ENCODE measurements at regions not wholly inside any gene's neighbourhood (a gene's known extent, or its start where the extent isn't known, plus 50 kb on each side); places are given as distances from the start of the nearest gene placed in this dataset.

DNA sequence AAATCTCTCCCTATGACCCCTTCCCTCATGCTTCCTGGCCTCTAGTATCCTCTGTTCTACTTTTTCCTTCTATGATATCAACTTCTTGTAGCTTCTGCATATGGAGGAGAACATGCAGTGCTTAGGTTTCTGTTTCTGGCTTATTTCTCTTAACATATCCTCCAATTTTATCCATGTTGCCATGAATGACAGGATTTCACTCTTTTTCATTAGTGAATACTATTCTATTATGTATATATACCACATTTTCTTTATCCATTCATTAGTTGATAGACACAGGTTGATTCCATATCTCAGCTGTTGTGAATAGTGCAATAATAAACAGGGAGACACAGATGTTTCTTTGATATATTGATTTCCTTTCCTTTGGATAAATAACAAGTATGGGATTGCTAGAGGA, 123.3 kb upstream of the SESN3 start:
- no peaks in the 10 kb centered on the region for H3K4me1 ChIP-seq (ENCODE audit: control insufficient read depth, insufficient read depth, low read length)
- no peaks in the 10 kb centered on the region for H3K9me3 ChIP-seq (ENCODE audit: control insufficient read depth, insufficient read depth, low read length)
- no peak overlapping the region for H3K23ac ChIP-seq (ENCODE audit: low read depth, low read length)
- H4K20me1 ChIP-seq (ENCODE audit: insufficient read depth, low read length) = no peaks in the 10 kb centered on the region
- ChIA-PET POLR2A (ENCODE audit: unreplicated experiment) (no interaction called here), CTCF (no interaction called here)
- no peak overlapping the region for H2BK5ac ChIP-seq (ENCODE audit: low read depth, low read length, poor library complexity, severe bottlenecking)
- no peak overlapping the region for H4K8ac ChIP-seq (ENCODE audit: low read depth in 2 of 2, low read length in 2 of 2)
- dilution Hi-C loops (cut with HindIII; ENCODE audit: low sequenced_read_pairs, unreplicated experiment) (no loop called here), intact Hi-C loops (cut with micrococcal nuclease) (no loop called here), in situ Hi-C loops (cut with MboI; ENCODE audit: low sequenced_read_pairs) (no loop called here)
- no peak overlapping the region for H4K5ac ChIP-seq (ENCODE audit: low read depth, low read length)
- H3K56ac ChIP-seq (ENCODE audit: extremely low read depth, insufficient read depth, low read length) = no peak overlapping the region
- ATAC-seq (ENCODE audit: low read depth) = no peak
- no peak overlapping the region for H3K9ac ChIP-seq (ENCODE audit: low read depth, low read length)
- no peaks in the 10 kb centered on the region for H3K9me1 ChIP-seq (ENCODE audit: insufficient read depth, low read length)
- no peak overlapping the region for H3K14ac ChIP-seq (replicated peaks; ENCODE audit: low read depth, low read length)
- H2BK120ac ChIP-seq (ENCODE audit: low read depth, low read length) = no peak overlapping the region
- no peaks in the 10 kb centered on the region for H3K36me3 ChIP-seq (ENCODE audit: control insufficient read depth, insufficient read depth, low read length)
- no peak overlapping the region for H2BK15ac ChIP-seq (ENCODE audit: low read depth, low read length)
- no peak overlapping the region for H2AFZ ChIP-seq (replicated peaks; ENCODE audit: low read length, poor library complexity)
- no peak overlapping the region for H3K4ac ChIP-seq (ENCODE audit: low read depth, low read length)
- H3K4me3 ChIP-seq (ENCODE audit: insufficient read depth, low read depth, low read length) = no peak overlapping the region
- H3K27me3 ChIP-seq (ENCODE audit: control insufficient read depth, insufficient read depth, low read length) = peaks cover 3% of the 10 kb centered on the region
- no peak overlapping the region for H2AK5ac ChIP-seq (ENCODE audit: low read depth, low read length)
- no peak overlapping the region for H4K91ac ChIP-seq (ENCODE audit: insufficient read depth, low read depth, low read length)
- BruUV-seq (replicated peaks) = no TSS peak
- DNase-seq = no peak
- H3K27ac ChIP-seq (ENCODE audit: insufficient read depth, low read length) = no peak overlapping the region
- no peak overlapping the region for H3K18ac ChIP-seq (ENCODE audit: low read depth, low read length)
- no peaks in the 10 kb centered on the region for H3K79me1 ChIP-seq (ENCODE audit: low read depth in 1 of 2, low read length in 2 of 2)
- H2BK20ac ChIP-seq (ENCODE audit: low read depth, low read length) = no peak overlapping the region
- no peak overlapping the region for H3K4me2 ChIP-seq (ENCODE audit: low read depth, low read length)
- no peak overlapping the region for H2AK9ac ChIP-seq (replicated peaks; ENCODE audit: low read depth, low read length, poor library complexity)
- TF ChIP-seq FOS (IDR thresholded peaks at IDR 0.05; ENCODE audit: low read depth, low read length) = no peak
- no peak for TF ChIP-seq NFE2L2 (IDR thresholded peaks at IDR 0.05; ENCODE audit: low read depth, low read length)
- no peak for TF ChIP-seq MXI1 (IDR thresholded peaks at IDR 0.05; ENCODE audit: borderline replicate concordance, low read depth, low read length)
- no peak for TF ChIP-seq BHLHE40 (IDR thresholded peaks at IDR 0.05; ENCODE audit: low read depth, low read length)
- no peak for TF ChIP-seq CEBPB (IDR thresholded peaks at IDR 0.05; ENCODE audit: low read depth, low read length)
- TF ChIP-seq, protein P1, sequence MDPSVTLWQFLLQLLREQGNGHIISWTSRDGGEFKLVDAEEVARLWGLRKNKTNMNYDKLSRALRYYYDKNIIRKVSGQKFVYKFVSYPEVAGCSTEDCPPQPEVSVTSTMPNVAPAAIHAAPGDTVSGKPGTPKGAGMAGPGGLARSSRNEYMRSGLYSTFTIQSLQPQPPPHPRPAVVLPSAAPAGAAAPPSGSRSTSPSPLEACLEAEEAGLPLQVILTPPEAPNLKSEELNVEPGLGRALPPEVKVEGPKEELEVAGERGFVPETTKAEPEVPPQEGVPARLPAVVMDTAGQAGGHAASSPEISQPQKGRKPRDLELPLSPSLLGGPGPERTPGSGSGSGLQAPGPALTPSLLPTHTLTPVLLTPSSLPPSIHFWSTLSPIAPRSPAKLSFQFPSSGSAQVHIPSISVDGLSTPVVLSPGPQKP (IDR thresholded peaks at IDR 0.05; ENCODE audit: borderline replicate concordance, low read depth, low read length) = no peak
- TF ChIP-seq CHD1 (IDR thresholded peaks at IDR 0.05; ENCODE audit: low read depth, low read length) = no peak
- no peak for TF ChIP-seq RCOR1 (IDR thresholded peaks at IDR 0.05; ENCODE audit: insufficient replicate concordance, low read length)
- no peak for TF ChIP-seq MAZ (IDR thresholded peaks at IDR 0.05; ENCODE audit: borderline replicate concordance, low read depth, low read length)
- TF ChIP-seq RAD21 (IDR thresholded peaks at IDR 0.05; ENCODE audit: low read length) = no peak

All from IMR-90 (cell line).